Adrenal gland (tissue), 5 donors: ENCODE measurements at regions not wholly inside any gene's neighbourhood (a gene's known extent, or its start where the extent isn't known, plus 50 kb on each side); places are given as distances from the start of the nearest gene placed in this dataset.

Experiments used
- POLR2A ChIP-seq, 2 donors: fragments of 450-650 bp; IDR thresholded peaks; one replicate each; pipeline ENCODE4 v1.6.1; 2017; ENCODE audit warnings: antibody characterized with exemption in 2 of 2, mild to moderate bottlenecking in 2 of 2, moderate library complexity in 1 of 2
- TF ChIP-seq, protein P1 (sequence below), 6 experiments: fragments of 450-650 bp in 4 of 6; fragments of 200-600 bp in 2 of 6; sonication (generic) in 1 of 6; IDR thresholded peaks; 1 replicate in 5 of 6; 2 replicates in 1 of 6; pipeline versions ENCODE4 v1.5.1 to v1.8.0; 2016 to 2021; ENCODE audit warnings: antibody characterized with exemption in 6 of 6, mild to moderate bottlenecking in 2 of 6, moderate library complexity in 1 of 6
- donor health status: DM: no; HTN: no; CAD: no.

DNA sequence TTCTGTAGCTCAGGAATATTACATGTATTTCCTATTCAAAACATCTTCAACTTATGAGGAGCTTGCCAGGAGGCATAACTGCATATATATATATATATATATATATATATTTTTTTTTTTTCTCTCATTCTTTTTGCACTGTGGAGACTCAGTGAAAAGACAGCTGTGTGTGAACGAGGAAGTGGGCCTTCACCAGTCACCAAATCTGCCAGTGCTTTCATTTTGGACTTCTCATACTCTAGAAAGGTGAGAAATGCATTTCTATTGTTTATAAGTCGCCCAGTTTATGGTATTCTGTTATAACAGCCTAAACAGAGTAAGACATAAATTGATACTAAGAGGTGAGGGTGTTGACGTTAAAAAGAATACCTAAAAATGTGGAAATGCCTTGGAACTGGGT is 710.6 kb downstream of the TRAM1L1 start:
- TF ChIP-seq, protein P1, sequence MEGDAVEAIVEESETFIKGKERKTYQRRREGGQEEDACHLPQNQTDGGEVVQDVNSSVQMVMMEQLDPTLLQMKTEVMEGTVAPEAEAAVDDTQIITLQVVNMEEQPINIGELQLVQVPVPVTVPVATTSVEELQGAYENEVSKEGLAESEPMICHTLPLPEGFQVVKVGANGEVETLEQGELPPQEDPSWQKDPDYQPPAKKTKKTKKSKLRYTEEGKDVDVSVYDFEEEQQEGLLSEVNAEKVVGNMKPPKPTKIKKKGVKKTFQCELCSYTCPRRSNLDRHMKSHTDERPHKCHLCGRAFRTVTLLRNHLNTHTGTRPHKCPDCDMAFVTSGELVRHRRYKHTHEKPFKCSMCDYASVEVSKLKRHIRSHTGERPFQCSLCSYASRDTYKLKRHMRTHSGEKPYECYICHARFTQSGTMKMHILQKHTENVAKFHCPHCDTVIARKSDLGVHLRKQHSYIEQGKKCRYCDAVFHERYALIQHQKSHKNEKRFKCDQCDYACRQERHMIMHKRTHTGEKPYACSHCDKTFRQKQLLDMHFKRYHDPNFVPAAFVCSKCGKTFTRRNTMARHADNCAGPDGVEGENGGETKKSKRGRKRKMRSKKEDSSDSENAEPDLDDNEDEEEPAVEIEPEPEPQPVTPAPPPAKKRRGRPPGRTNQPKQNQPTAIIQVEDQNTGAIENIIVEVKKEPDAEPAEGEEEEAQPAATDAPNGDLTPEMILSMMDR (IDR thresholded peaks at IDR 0.05): no peak
- TF ChIP-seq POLR2A (IDR thresholded peaks at IDR 0.05): no peak
